ENCODE measurements at regions not wholly inside any gene's neighbourhood (a gene's known extent, or its start where the extent isn't known, plus 50 kb on each side); places are given as distances from the start of the nearest gene placed in this dataset.
"Not testable (repeated sequence)": the region's sequence is repeated elsewhere in the genome, so short reads cannot be mapped to it uniquely, and the experiment has no call there.

- not testable (repeated sequence) for TF ChIP-seq TCF7L2 (IDR thresholded peaks at IDR 0.05; ENCODE audit: borderline replicate concordance, extremely low read depth, insufficient read depth, insufficient read length); CBX3 (IDR thresholded peaks at IDR 0.05; ENCODE audit: low read depth)
Measured at GRCh38 chr12:33087876-33088275, 191.3 kb upstream of the PKP2 start.
